ENCODE measurements at regions not wholly inside any gene's neighbourhood (a gene's known extent, or its start where the extent isn't known, plus 50 kb on each side); places are given as distances from the start of the nearest gene placed in this dataset.
"Not testable (repeated sequence)": the region's sequence is repeated elsewhere in the genome, so short reads cannot be mapped to it uniquely, and the experiment has no call there.

GRCh38 chr21:27975514-27975913 lies 1008.6 kb upstream of the ADAMTS5 start:
- Histone ChIP-seq H3K36me3 (ENCODE audit: control insufficient read depth, insufficient read depth, low read length) (no peaks in the 10 kb centered on the region), H3K4me3 (replicated peaks; ENCODE audit: low read depth, low read length) (no peak overlapping the region), H3K27me3 (replicated peaks; ENCODE audit: control insufficient read depth, insufficient read depth, low read length) (no peaks in the 10 kb centered on the region)
- no peak for TF ChIP-seq CTCF (IDR thresholded peaks at IDR 0.05; ENCODE audit: insufficient read depth, low read length, poor library complexity, severe bottlenecking)
- DNase-seq (ENCODE audit: extremely low read depth, insufficient read length): no peak

- H3K4me3 ChIP-seq (replicated peaks; ENCODE audit: low read depth, low read length); H3K27me3 ChIP-seq (replicated peaks; ENCODE audit: control insufficient read depth, insufficient read depth, low read length); H3K36me3 ChIP-seq (ENCODE audit: control insufficient read depth, insufficient read depth, low read length); DNase-seq (ENCODE audit: extremely low read depth, insufficient read length): not testable (repeated sequence)
These were observed 1007.3 kb upstream of the ADAMTS5 start for GRCh38 chr21:27974152-27974551.

DNA sequence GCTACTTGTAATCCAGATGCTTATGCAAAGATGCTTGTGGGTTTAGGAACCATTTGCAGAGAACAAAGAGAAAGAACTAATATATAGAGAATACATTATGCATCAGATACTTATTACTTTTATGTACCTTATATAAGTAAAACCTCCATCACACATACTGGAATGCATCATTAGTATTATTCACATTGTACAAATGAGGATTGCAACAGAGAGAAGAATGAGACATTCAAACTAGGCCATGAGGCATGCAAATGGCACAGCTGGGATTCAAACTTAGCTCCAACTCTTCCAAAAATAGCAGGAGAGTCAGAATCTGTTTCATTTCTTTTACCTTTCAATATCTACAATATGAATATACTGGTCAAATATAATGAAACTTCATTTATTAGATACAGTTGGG lies 1001.4 kb upstream of the ADAMTS5 start:
- H3K27me3 ChIP-seq (replicated peaks; ENCODE audit: control insufficient read depth, insufficient read depth, low read length); DNase-seq (ENCODE audit: extremely low read depth, insufficient read length); H3K4me3 ChIP-seq (replicated peaks; ENCODE audit: low read depth, low read length); H3K36me3 ChIP-seq (ENCODE audit: control insufficient read depth, insufficient read depth, low read length): not testable (repeated sequence)

DNA sequence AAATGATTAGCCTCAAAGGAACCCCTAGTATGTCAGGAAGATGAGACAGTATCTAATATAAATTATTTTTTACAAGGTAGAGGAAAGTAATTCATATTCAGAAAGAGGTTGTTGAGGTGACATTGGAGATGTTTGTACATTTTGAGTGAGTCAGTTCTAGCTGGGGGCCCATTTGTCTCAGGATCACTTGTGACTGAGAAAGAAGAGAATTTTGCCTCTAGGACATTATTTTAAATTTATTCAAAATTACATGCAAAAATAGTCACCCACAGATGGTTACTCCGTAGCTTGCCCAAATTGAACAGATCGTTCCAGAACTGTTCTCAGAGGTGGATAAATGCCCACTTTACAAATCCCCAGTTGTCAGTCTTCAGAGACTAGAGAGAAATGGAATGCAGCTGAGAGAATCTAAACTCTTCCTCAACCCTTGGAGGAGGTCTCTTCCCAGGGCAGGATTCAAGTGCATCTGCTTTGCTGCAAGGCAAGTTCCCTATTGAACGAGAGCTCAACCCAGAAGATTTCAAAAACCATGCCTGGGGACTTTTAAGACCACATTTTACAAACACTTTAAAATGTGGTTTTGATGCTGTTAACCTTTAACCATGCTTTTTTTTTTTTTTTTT lies 987.8 kb upstream of the ADAMTS5 start:
- no peak for DNase-seq (ENCODE audit: extremely low read depth, insufficient read length)

DNA sequence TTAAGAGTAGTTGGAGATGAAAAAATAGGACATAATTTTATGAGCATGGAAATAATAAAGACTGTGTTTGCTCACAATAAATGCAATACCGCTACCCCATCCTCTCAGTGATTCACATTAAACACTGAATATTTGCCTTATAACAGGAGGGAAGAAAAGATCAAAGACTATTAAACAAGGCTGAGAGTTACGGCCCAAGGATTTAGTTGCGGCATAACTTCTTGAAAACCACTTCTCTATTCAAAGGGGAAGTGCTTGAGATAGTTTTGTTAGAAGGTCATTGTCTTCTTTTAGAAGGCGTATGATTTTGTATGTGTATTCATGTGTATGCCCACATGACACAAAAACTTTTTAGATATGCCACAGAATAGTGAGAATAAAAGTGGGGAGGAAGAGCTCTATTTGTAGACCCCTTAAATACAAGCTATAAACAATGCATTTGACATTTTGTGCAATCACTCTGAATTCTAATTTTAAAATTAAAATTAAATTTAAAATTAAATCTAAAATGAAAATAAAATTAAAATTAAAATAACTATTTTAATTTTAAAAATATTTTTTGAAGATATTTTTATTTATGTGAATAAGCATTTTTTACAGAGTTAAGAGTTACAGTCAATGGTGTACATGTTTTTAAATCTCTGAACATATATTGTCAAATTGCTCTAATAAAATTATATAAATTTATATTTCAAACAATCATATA lies 986.6 kb upstream of the ADAMTS5 start:
- Histone ChIP-seq H3K27me3 (replicated peaks; ENCODE audit: control insufficient read depth, insufficient read depth, low read length) (no peaks in the 10 kb centered on the region), H3K36me3 (ENCODE audit: control insufficient read depth, insufficient read depth, low read length) (no peaks in the 10 kb centered on the region), H3K4me3 (replicated peaks; ENCODE audit: low read depth, low read length) (no peak overlapping the region)
- DNase-seq (ENCODE audit: extremely low read depth, insufficient read length): no peak
- TF ChIP-seq CTCF (IDR thresholded peaks at IDR 0.05; ENCODE audit: insufficient read depth, low read length, poor library complexity, severe bottlenecking): no peak

More for the DNA sequence above, 987.8 kb upstream of the ADAMTS5 start:
- Histone ChIP-seq H3K27me3 (replicated peaks; ENCODE audit: control insufficient read depth, insufficient read depth, low read length) (no peaks in the 10 kb centered on the region), H3K36me3 (ENCODE audit: control insufficient read depth, insufficient read depth, low read length) (no peaks in the 10 kb centered on the region), H3K4me3 (replicated peaks; ENCODE audit: low read depth, low read length) (no peak overlapping the region)
- no peak for TF ChIP-seq CTCF (IDR thresholded peaks at IDR 0.05; ENCODE audit: insufficient read depth, low read length, poor library complexity, severe bottlenecking)

GRCh38 chr21:27949093-27949492 lies 982.2 kb upstream of the ADAMTS5 start:
- H3K27me3 ChIP-seq (replicated peaks; ENCODE audit: control insufficient read depth, insufficient read depth, low read length); H3K36me3 ChIP-seq (ENCODE audit: control insufficient read depth, insufficient read depth, low read length); H3K4me3 ChIP-seq (replicated peaks; ENCODE audit: low read depth, low read length); DNase-seq (ENCODE audit: extremely low read depth, insufficient read length): not testable (repeated sequence)

DNA sequence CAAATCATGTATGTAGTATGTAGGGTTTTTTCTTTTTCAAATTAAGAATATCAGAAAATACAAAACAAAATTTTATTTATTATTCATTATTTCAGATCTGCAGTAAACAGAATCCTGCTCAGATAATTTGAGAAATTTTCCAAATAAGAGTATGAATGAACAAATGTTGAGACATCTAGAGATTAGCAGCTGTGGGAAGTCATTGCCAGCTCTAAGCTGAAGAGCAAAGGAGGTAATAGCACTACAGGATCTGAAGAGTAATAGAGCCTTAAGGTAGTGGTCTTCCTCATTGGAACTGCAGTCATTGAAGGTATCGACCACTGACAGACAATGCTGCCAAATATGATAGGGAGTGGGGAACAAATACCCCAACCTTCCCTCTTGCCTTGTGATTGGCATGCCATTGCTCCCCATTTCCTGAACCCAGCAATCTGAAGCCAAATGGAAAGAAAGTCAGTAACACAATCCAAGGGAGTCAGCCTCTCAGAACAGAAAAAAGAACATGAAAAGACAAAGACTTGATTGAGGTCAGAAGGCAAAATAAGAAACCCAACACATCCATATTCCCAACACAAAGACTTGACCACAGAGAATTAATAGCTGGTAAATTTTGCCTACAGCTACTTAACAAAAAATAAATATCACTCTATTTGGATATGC lies 963.4 kb upstream of the ADAMTS5 start:
- H3K4me3 ChIP-seq (replicated peaks; ENCODE audit: low read depth, low read length): not testable (repeated sequence)

DNA sequence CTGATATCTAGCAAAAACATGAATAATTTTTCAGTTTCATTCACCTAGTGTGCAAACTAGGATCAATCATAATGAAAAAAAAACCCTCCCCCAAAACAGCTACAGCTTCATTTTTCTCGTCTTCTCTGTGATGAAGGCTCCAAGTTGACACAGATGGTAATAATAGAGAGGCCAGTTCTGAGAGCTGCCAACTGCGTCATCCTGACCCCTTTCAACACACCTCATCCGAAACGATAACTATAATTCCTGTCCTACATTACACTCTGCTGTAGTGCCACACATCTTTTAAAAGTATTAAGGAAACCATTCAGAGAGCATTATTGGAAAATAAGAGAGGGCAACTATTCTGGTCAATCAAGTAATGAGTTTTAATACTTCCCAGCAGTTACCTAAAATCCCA lies 962.3 kb upstream of the ADAMTS5 start:
- not testable (repeated sequence) for H3K36me3 ChIP-seq (ENCODE audit: control insufficient read depth, insufficient read depth, low read length); H3K27me3 ChIP-seq (replicated peaks; ENCODE audit: control insufficient read depth, insufficient read depth, low read length); DNase-seq (ENCODE audit: extremely low read depth, insufficient read length); H3K4me3 ChIP-seq (replicated peaks; ENCODE audit: low read depth, low read length)

More for the DNA sequence above, 963.4 kb upstream of the ADAMTS5 start:
- DNase-seq (ENCODE audit: extremely low read depth, insufficient read length); H3K36me3 ChIP-seq (ENCODE audit: control insufficient read depth, insufficient read depth, low read length); H3K27me3 ChIP-seq (replicated peaks; ENCODE audit: control insufficient read depth, insufficient read depth, low read length): not testable (repeated sequence)

GRCh38 chr21:27928534-27929115 lies 961.7 kb upstream of the ADAMTS5 start:
- DNase-seq (ENCODE audit: extremely low read depth, insufficient read length); H3K4me3 ChIP-seq (replicated peaks; ENCODE audit: low read depth, low read length); H3K27me3 ChIP-seq (replicated peaks; ENCODE audit: control insufficient read depth, insufficient read depth, low read length); H3K36me3 ChIP-seq (ENCODE audit: control insufficient read depth, insufficient read depth, low read length): not testable (repeated sequence)

- not testable (repeated sequence) for H3K4me3 ChIP-seq (replicated peaks; ENCODE audit: low read depth, low read length); DNase-seq (ENCODE audit: extremely low read depth, insufficient read length); H3K36me3 ChIP-seq (ENCODE audit: control insufficient read depth, insufficient read depth, low read length); H3K27me3 ChIP-seq (replicated peaks; ENCODE audit: control insufficient read depth, insufficient read depth, low read length)
These were observed 954.5 kb upstream of the ADAMTS5 start for GRCh38 chr21:27921421-27921820.

- DNase-seq (ENCODE audit: extremely low read depth, insufficient read length); H3K4me3 ChIP-seq (replicated peaks; ENCODE audit: low read depth, low read length); H3K36me3 ChIP-seq (ENCODE audit: control insufficient read depth, insufficient read depth, low read length); H3K27me3 ChIP-seq (replicated peaks; ENCODE audit: control insufficient read depth, insufficient read depth, low read length): not testable (repeated sequence)
These were observed 951.1 kb upstream of the ADAMTS5 start for GRCh38 chr21:27917966-27918365.
